Peyer's patch (tissue), 4 donors: ENCODE measurements at regions not wholly inside any gene's neighbourhood (a gene's known extent, or its start where the extent isn't known, plus 50 kb on each side); places are given as distances from the start of the nearest gene placed in this dataset.

ENCODE experiments used
- POLR2A ChIP-seq, 2 donors: fragments of 450-650 bp; IDR thresholded peaks; one replicate each; pipeline ENCODE4 v1.5.1; 2017; ENCODE audit warnings: antibody characterized with exemption in 2 of 2, mild to moderate bottlenecking in 2 of 2, moderate library complexity in 2 of 2
- TF ChIP-seq, protein P1 (sequence below), 6 experiments: fragments of 450-650 bp in 4 of 6; fragments of 200-600 bp in 2 of 6; sonication (generic) in 1 of 6; IDR thresholded peaks; one replicate each; pipeline ENCODE4 v1.5.1; 2017 to 2019; ENCODE audit warnings: antibody characterized with exemption in 6 of 6, mild to moderate bottlenecking in 3 of 6, moderate library complexity in 1 of 6

DNA sequence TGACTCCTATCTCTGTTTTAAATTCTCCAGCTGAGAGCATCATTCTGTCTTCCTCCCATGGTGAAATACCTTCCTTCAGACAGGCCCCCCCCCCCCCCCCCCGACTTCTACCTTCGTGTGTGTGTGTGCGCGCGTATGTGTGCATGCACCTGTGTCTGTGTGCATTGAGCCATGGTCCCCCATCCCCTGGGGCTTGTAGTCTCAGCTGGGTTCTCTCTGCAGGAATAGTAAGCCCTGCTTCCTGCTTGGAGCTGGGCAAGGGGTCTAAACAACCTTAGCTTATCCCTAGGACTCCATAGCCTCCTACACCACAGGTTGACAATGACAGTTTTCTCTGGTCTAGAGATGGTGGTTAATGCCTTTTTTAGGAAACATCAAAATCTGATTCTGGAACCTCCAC lies 427.5 kb upstream of the KLHL29 start:
- TF ChIP-seq, protein P1, sequence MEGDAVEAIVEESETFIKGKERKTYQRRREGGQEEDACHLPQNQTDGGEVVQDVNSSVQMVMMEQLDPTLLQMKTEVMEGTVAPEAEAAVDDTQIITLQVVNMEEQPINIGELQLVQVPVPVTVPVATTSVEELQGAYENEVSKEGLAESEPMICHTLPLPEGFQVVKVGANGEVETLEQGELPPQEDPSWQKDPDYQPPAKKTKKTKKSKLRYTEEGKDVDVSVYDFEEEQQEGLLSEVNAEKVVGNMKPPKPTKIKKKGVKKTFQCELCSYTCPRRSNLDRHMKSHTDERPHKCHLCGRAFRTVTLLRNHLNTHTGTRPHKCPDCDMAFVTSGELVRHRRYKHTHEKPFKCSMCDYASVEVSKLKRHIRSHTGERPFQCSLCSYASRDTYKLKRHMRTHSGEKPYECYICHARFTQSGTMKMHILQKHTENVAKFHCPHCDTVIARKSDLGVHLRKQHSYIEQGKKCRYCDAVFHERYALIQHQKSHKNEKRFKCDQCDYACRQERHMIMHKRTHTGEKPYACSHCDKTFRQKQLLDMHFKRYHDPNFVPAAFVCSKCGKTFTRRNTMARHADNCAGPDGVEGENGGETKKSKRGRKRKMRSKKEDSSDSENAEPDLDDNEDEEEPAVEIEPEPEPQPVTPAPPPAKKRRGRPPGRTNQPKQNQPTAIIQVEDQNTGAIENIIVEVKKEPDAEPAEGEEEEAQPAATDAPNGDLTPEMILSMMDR (IDR thresholded peaks at IDR 0.05): no peak
- TF ChIP-seq POLR2A (IDR thresholded peaks at IDR 0.05): no peak
